Fibroblast of skin of right quadriceps (primary cell): ENCODE measurements at regions not wholly inside any gene's neighbourhood (a gene's known extent, or its start where the extent isn't known, plus 50 kb on each side); places are given as distances from the start of the nearest gene placed in this dataset.
"Not testable (repeated sequence)": the region's sequence is repeated elsewhere in the genome, so short reads cannot be mapped to it uniquely, and the experiment has no call there.

Source experiments
- DNase-seq: peaks from one replicate; pipeline ENCODE4 v3.0.0-alpha.2; 2013

GRCh38 chr3:159401069-159401468, 587.6 kb upstream of the IL12A start:
- no peak for DNase-seq

- DNase-seq = not testable (repeated sequence)
Observed at GRCh38 chr3:159409711-159410110, 578.9 kb upstream of the IL12A start.

DNA sequence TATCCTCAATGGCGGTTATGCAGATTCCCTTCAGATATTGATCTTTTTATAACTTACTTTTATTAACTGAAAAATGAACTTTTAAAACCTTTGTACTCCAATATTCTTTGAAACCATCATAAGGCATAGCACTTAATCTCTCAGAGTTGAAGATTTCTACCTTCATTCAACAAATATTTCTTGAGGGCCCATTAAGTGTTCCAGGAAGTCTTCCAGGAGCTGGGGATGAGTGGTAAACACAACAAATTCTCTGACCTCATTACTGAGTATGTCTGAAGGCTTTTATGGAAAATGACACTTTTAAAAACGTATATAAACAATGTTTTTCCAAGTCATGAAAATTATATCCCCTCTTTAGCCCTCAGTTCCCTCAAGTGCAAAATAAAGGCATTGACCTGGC, 575.3 kb upstream of the IL12A start:
- no peak for DNase-seq

DNA sequence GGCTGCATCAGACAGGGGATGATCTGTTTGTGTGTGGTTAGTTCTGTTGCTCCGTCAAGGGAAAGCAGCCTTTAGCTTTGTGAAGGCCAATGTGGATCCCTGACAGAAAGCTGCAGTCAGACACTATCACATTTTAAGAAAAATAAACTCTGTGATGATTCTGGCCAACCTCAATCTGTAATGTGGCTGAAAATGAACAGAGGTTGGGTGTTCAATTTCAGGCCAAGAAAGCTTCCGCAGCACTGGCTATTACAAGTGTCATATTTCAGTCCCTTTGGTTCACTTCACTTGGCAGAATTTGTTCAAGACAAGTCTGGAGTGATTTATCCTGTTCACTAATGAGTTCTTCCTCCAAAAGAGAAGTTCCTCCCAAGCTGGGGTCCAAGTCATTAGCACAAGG, 571.8 kb upstream of the IL12A start:
- peak; percentile 7 for DNase-seq

- no peak for DNase-seq
Observed at GRCh38 chr3:159417761-159418160, 570.9 kb upstream of the IL12A start.

GRCh38 chr3:159418571-159419526, 569.8 kb upstream of the IL12A start:
- no peak for DNase-seq

DNA sequence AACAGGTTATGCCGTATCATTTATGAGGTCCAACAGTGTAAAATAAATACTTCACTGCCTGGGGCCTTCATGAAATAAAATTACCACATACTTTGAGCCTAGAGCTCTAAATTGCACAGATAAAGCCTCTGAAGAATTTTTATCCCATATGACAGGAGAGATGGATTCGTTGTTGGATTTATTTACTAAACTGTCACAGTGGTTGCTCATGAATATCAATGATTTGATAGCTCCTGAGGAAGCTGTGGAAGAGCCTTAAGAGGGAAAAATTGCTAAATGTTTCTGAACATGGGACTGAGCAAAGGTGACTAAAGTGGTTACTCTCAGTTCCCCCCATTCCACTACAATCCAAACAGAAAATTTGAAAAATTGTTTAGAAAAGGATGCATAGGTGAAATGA, 558.9 kb upstream of the IL12A start:
- no peak for DNase-seq

DNA sequence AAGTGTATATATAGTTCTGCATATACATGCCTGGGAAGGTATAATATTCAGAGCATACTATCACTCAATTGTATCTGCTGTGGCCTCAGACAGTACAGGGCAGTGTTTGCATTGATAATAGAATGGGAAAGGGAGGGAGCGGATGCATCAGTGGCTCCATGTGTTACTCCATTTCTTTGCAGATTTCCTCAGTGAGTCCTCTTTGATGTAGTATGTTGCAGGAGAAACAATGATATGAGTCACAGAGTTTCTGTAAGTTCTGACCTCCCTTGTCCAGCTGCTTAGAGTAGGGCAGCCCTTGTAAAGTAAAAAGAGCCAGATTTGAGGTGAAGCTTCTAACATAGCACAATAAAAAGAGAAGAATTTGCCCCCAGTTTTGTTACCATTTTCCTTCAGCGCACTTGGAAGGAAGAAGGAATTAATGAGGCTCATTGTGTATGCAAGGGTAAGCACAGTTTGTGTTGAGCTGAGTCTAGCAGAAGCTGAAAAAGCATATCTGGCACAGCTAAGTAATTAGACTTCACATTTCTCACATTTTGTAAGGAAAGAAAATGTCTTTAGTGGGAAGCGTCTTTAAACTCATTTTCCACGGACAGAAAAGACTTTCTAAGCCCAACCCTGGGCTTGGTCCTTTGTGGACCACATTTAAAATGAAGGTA, 555.8 kb upstream of the IL12A start:
- no peak for DNase-seq

DNA sequence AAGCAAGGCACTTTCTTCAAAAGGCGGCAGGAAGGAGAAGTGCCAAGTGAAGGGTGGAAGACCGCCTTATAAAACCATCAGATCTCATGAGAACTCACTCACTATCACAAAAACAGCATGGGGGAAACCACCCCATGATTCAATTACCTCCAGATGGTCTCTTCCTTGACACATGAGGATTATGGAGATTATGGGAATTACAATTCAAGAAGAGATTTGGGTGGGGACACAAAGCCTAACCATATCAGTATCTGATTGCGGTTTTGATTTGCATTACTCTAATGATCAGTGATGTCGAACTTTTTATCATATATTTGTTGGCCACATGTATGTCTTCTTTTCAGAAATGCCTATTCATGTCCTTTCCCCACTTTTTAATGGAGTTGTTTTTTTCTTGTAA, 549.3 kb upstream of the IL12A start:
- DNase-seq = no peak

- DNase-seq = no peak
Observed at GRCh38 chr3:159441279-159441678, 547.4 kb upstream of the IL12A start.

DNA sequence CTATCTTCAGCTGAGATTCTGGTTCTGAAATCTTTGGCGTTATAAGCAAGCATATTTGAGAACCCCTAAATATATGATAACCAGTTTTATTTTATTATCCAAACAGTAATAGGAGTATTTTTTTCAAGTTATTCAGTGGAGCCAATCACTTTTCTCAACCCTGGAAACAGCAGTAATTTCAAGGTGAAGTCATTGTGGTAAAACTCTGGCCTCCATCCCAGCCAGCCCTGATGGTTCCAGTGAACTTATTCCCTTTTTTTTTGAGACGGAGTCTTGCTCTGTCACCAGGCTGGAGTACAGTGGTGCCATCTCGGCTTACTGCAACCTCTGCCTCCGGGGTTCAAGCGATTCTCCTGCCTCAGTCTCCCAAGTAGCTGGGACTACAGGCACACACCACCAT, 545.4 kb upstream of the IL12A start:
- no peak for DNase-seq

DNA sequence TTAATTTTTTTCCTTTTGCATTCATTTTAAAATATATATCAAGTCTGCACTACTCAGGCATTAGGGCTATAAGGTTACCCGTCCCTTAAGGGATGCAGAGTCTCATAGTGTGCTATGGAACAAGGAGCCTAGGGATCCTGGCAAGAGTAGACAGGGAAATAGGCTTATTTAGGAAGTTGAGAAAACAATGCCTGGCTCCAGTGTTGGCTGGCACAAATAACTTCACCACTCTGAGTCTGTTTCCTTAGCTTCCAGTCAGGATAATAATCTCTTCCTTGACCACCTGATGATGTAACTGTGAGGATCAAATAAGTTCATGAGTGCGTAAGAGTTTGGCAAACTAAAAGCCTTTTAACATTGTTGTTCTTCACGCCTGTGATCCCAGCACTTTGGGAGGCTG, 540.8 kb upstream of the IL12A start:
- DNase-seq = no peak

GRCh38 chr3:159448902-159449301, 539.7 kb upstream of the IL12A start:
- no peak for DNase-seq

GRCh38 chr3:159451067-159451466, 537.6 kb upstream of the IL12A start:
- no peak for DNase-seq

DNA sequence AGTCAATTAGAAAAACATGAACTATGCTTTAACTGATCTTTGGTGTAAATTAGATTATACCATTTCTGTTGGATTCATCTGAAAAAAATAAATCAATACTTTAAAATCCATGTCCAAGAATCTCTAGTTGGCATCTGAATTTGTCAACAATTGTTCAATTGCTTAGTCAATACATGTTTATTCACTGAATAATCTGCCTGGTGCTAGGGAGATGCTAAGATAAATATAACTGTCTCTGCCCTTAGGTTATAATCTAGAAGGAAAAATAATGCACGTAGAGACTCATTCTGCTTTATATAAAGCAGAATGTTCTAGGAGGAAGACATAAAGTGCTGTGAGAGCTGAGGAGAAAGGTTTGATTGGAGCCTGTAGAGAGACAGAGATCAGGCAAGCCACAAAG, 537.2 kb upstream of the IL12A start:
- no peak for DNase-seq

DNA sequence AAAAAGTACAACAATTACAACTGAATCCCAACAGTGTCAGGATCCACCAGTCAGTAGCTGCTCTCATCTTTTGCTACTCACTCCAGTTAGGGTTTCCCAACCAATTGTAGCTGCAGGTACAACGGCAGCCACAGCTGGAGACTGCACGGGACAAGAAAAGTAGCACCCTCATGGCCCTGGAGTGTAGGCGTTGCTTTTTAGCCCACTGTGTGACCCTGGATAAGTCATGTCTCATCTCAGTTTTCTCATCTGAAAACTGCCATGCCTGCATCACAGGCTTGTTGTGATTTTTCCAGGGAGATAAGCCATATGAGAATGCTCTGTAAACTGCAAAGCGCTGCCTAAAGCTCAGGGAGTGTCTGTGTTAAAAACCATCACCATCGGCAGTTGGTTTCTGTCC, 535.6 kb upstream of the IL12A start:
- no peak for DNase-seq

DNA sequence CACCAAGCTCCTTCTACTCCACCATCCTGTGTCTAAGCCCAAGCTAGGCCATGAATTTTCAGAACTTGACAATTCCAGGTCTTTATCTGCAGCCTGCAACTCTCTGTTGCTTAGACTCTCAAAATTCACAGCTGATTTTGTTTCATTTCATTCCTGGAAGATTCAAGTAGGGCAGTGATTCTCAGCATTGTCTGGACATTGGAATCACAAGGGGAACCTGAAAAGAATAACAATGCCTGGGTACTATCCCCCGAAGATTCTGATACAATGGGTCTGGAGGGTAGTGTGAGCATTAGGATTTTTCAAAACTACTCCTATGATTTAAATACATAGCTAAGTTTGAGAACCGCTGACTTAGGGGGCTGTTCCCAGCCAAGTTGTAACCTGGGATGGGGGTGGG, 534.7 kb upstream of the IL12A start:
- DNase-seq = no peak

DNA sequence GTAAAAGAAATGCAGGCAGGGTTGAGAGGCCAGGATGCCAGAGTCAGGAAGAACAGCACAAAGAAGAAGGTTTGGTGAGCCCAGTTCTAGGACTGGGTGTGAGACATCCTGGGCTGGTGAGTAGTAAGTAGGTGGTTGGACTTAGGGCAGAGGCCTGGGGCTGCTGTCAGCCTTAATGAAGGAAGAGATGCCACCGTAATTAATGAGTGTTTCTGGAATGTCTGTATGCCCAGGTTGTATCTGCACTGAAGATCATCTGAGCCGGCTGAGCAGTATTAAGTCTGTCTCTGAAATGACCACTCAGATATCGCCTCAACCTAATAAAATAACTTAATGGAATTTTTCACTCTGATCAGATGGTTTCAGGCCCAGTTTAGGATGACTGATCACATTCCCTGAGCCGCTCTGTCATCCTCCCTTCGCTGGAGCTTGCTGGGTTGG, 532.9 kb upstream of the IL12A start:
- peak; percentile 19 for DNase-seq

- peak; percentile 93 for DNase-seq
Observed at GRCh38 chr3:159458010-159458409, 530.6 kb upstream of the IL12A start.

DNA sequence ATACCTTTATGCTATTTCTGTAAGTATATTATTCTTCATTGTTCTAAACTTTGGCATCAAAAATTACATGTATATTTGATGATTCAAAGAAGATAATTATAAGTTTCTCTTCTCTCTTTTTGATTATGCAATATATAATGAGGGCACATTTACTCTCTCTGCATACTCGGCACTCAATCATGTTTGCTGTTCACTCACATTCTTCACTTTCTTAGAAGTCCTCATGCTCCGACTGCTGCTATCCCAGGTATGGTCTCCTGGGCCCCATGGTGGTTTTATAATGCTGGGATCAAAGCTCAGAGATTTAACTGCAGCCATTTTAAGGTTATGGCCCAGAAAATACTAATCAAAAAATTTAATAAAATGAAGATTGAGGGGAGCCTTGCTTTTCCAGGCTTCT, 529.7 kb upstream of the IL12A start:
- DNase-seq = peak; percentile 8

GRCh38 chr3:159472611-159473010, 516.0 kb upstream of the IL12A start:
- DNase-seq = no peak

DNA sequence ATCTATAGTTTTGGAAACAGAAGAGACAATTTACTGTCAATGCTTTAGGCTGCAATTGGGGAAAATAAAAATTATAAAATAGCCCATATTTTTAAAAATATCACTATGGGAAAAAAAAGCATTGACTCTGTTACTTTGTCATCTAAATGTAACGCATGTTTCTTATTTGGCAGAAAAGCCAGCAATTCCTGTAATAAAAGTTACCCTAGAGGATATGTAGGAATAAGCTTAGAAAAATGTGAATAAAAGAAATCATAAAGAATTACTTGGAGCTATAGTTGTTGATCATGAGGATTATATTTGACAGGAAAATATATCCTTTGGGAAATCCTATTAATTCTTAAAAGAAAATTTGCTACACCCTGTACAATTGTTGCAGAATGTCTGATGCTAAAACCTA, 515.4 kb upstream of the IL12A start:
- no peak for DNase-seq

DNA sequence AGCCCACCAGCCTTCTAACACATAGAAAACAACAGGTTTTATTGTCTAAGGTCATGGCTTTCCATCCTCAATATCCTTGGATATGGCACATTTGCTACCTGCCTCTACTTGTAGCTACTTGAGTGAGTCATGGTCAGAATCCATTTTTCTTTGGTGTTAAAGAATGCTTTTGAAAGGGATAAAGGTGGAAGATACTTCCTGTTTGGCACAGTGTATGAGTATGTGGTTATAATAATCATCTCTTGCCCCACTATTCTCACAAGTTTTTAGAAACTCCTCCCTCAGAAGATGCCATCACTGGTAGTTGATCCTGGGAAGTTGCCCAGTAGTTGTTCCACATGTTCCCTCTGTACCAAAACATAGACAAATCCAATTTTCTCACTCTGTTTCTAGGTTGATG, 508.6 kb upstream of the IL12A start:
- DNase-seq = no peak

DNA sequence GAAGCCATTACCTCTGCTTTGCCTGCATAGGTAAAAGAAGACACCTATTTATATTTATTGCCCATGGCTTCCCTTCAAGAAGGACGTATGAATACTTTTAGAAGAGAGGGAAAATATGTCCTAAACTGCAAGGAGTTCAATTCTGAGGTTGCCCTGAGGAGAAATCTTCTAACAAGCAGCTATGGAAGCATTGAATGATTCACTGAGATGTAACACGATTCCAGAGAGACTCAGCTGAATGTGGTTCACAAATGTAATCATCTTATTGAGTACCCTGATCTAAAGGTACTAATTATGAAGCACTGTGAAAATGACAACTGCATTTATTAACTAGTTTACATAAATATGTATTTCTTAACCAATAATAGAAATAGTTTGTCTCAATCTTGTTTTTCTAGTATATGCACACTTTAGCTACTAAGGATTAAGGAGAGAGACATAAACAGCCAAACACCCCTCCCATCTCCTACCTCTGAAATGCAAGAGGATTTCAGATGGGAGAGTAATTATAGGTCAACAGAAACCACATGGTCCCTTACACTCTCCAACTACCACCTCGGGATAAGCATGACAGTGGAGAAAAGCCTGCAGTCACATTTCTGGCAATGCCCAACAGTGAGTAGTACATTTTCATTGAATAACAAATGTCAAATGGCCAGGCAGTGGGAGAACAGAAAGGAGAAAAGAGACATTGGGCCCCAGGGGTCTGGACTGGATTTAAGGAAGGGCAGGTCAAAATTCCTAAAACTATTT, 506.2 kb upstream of the IL12A start:
- DNase-seq = no peak
